ENCODE measurements at regions not wholly inside any gene's neighbourhood (a gene's known extent, or its start where the extent isn't known, plus 50 kb on each side); places are given as distances from the start of the nearest gene placed in this dataset.

GRCh38 chr4:32206756-32207155, 1486.6 kb downstream of the PCDH7 start:
- no peaks in the 10 kb centered on the region for H3K4me1 ChIP-seq (ENCODE audit: insufficient read depth, low read length, poor library complexity, severe bottlenecking)
- ChIA-PET CTCF (ENCODE audit: unreplicated experiment) (interaction anchor here (0.5 kb wide), 1 partner anchor 1282 kb away, joined by 3 read pairs; no protein-coding TSS in a partner anchor), POLR2A (no interaction called here)
- DNase-seq (ENCODE audit: low spot score) = no peak
- no peaks in the 10 kb centered on the region for H3K9me3 ChIP-seq (ENCODE audit: low read length)
- no peaks in the 10 kb centered on the region for H3K79me2 ChIP-seq (ENCODE audit: insufficient read depth, low read depth, low read length)
- no peaks in the 10 kb centered on the region for H3K9me2 ChIP-seq (ENCODE audit: insufficient read depth, low read length)
- H4K20me1 ChIP-seq (ENCODE audit: insufficient read depth, low read length) = no peaks in the 10 kb centered on the region
- no peak overlapping the region for H2AFZ ChIP-seq (ENCODE audit: low read length)
- H3K36me3 ChIP-seq (ENCODE audit: insufficient read depth, low read length) = no peaks in the 10 kb centered on the region
- H3K4me2 ChIP-seq (ENCODE audit: low read length) = no peak overlapping the region
- H3K4me3 ChIP-seq (ENCODE audit: low read depth, low read length, poor library complexity, severe bottlenecking) = no peak overlapping the region
- TF ChIP-seq CTCF (conservative IDR thresholded peaks at IDR 0.05; ENCODE audit: low read length) (no peak), EZH2phosphoT487 (IDR thresholded peaks at IDR 0.05; ENCODE audit: borderline replicate concordance, low read depth, low read length) (no peak)
- no peak overlapping the region for H3K27ac ChIP-seq (ENCODE audit: low read depth, low read length, poor library complexity, severe bottlenecking)
- BruUV-seq (replicated peaks) = no TSS peak
- intact Hi-C loops (cut with micrococcal nuclease; ENCODE audit: unreplicated experiment) = no loop called here

GRCh38 chr4:32207456-32207855, 1487.3 kb downstream of the PCDH7 start:
- intact Hi-C loops (cut with micrococcal nuclease; ENCODE audit: unreplicated experiment) = no loop called here
- no TSS peak for BruUV-seq (replicated peaks)
- Histone ChIP-seq H3K4me3 (ENCODE audit: low read depth, low read length, poor library complexity, severe bottlenecking) (no peak overlapping the region), H3K4me2 (ENCODE audit: low read length) (no peak overlapping the region), H4K20me1 (ENCODE audit: insufficient read depth, low read length) (no peaks in the 10 kb centered on the region), H3K27ac (ENCODE audit: low read depth, low read length, poor library complexity, severe bottlenecking) (no peak overlapping the region), H3K36me3 (ENCODE audit: insufficient read depth, low read length) (no peaks in the 10 kb centered on the region), H3K9me2 (ENCODE audit: insufficient read depth, low read length) (no peaks in the 10 kb centered on the region), H2AFZ (ENCODE audit: low read length) (no peak overlapping the region), H3K79me2 (ENCODE audit: insufficient read depth, low read depth, low read length) (no peaks in the 10 kb centered on the region), H3K4me1 (ENCODE audit: insufficient read depth, low read length, poor library complexity, severe bottlenecking) (no peaks in the 10 kb centered on the region), H3K9me3 (ENCODE audit: low read length) (no peaks in the 10 kb centered on the region)
- no peak for DNase-seq (ENCODE audit: low spot score)
- TF ChIP-seq CTCF (conservative IDR thresholded peaks at IDR 0.05; ENCODE audit: low read length) (no peak), EZH2phosphoT487 (IDR thresholded peaks at IDR 0.05; ENCODE audit: borderline replicate concordance, low read depth, low read length) (no peak)
- CTCF ChIA-PET (ENCODE audit: unreplicated experiment) = interaction anchor here (0.5 kb wide), 1 partner anchor 1283 kb away, joined by 3 read pairs; no protein-coding TSS in a partner anchor
- POLR2A ChIA-PET = no interaction called here

GRCh38 chr4:32215277-32215676, 1495.1 kb downstream of the PCDH7 start:
- intact Hi-C loops (cut with micrococcal nuclease; ENCODE audit: unreplicated experiment) = no loop called here
- TF ChIP-seq EZH2phosphoT487 (IDR thresholded peaks at IDR 0.05; ENCODE audit: borderline replicate concordance, low read depth, low read length) (no peak), CTCF (conservative IDR thresholded peaks at IDR 0.05; ENCODE audit: low read length) (no peak)

More at GRCh38 chr4:32215277-32215676, 1495.1 kb downstream of the PCDH7 start:
- POLR2A ChIA-PET = no interaction called here
- BruUV-seq (replicated peaks) = no TSS peak
- Histone ChIP-seq H3K4me1 (ENCODE audit: insufficient read depth, low read length, poor library complexity, severe bottlenecking) (no peaks in the 10 kb centered on the region), H3K79me2 (ENCODE audit: insufficient read depth, low read depth, low read length) (no peaks in the 10 kb centered on the region), H3K9me2 (ENCODE audit: insufficient read depth, low read length) (no peaks in the 10 kb centered on the region), H3K4me2 (ENCODE audit: low read length) (no peak overlapping the region), H3K4me3 (ENCODE audit: low read depth, low read length, poor library complexity, severe bottlenecking) (no peak overlapping the region), H2AFZ (ENCODE audit: low read length) (no peak overlapping the region), H3K27ac (ENCODE audit: low read depth, low read length, poor library complexity, severe bottlenecking) (no peak overlapping the region), H3K9me3 (ENCODE audit: low read length) (no peaks in the 10 kb centered on the region), H3K36me3 (ENCODE audit: insufficient read depth, low read length) (no peaks in the 10 kb centered on the region), H4K20me1 (ENCODE audit: insufficient read depth, low read length) (no peaks in the 10 kb centered on the region)
- no peak for DNase-seq (ENCODE audit: low spot score)
- CTCF ChIA-PET (ENCODE audit: unreplicated experiment) = no interaction called here
